ENCODE measurements at regions not wholly inside any gene's neighbourhood (a gene's known extent, or its start where the extent isn't known, plus 50 kb on each side); places are given as distances from the start of the nearest gene placed in this dataset.

DNA sequence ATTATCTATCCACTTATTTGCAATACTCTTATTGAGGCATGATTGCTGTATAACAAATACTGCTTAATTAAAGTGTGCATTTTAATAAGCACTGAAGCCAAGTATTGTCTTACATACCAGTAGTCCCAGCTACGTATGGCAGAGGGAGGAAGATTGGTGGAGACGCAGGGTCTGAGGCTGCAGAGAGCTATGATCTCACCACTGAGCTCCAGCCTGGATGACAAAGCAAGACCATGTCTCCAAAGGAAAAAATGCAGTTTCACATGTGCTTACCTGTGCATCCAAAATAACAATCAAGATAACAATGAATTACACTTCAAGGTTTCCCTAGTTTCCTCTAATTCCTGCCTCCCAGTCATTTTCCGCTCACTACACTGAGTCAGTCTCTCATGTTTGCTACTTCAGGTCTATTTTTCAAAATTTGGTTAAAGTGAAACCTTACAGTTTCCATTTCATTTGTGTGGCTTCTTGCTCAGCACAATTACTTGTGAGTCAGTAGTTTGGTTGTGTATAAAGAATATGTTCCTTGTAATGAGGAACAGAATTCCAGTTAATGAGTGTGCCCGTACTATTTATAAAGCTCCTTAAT, 1250.1 kb downstream of the TMEM121 start:
- Histone ChIP-seq H4K91ac (replicated peaks; ENCODE audit: insufficient read length, low read length) (no peak overlapping the region), H3K56ac (replicated peaks; ENCODE audit: insufficient read length, low read depth, low read length) (no peak overlapping the region), H3K18ac (ENCODE audit: extremely low read depth, low read length) (no peak overlapping the region), H4K20me1 (replicated peaks in 1 of 2; ENCODE audit: control insufficient read depth in 1 of 2, insufficient read depth in 2 of 2, low read length in 2 of 2) (no peaks in the 10 kb centered on the region), H3K4me3 (ENCODE audit: extremely low read depth in 1 of 4, insufficient read depth in 2 of 4, low read depth in 3 of 4, low read length in 4 of 4) (no peak overlapping the region), H3K23ac (ENCODE audit: insufficient read length) (no peak overlapping the region), H3K4ac (replicated peaks; ENCODE audit: insufficient read length, low read depth, low read length) (no peak overlapping the region), H2BK20ac (ENCODE audit: low read length) (no peak overlapping the region), H3K4me1 (replicated peaks in 1 of 4; ENCODE audit: control insufficient read depth in 3 of 4, insufficient read depth in 4 of 4, low read length in 3 of 4) (no peaks in the 10 kb centered on the region), H2AFZ (ENCODE audit: low read length) (no peak overlapping the region), H3K79me2 (ENCODE audit: control insufficient read depth in 1 of 2, insufficient read depth in 2 of 2, low read length in 2 of 2) (no peaks in the 10 kb centered on the region), H3K23me2 (ENCODE audit: low read depth, low read length) (no peaks in the 10 kb centered on the region), H4K5ac (ENCODE audit: insufficient read length, low read depth, low read length) (no peak overlapping the region), H3K27me3 (replicated peaks in 1 of 4; ENCODE audit: control insufficient read depth in 3 of 4, extremely low read depth in 1 of 4, insufficient read depth in 3 of 4, low read length in 3 of 4) (no peaks in the 10 kb centered on the region), H3K79me1 (ENCODE audit: low read depth, low read length) (no peaks in the 10 kb centered on the region), H2AK5ac (ENCODE audit: low read depth, low read length) (no peak overlapping the region), H2BK120ac (replicated peaks; ENCODE audit: low read depth, low read length) (no peak overlapping the region), H3K4me2 (ENCODE audit: insufficient read depth in 1 of 2, low read depth in 2 of 2, low read length in 2 of 2) (no peak overlapping the region), H4K8ac (ENCODE audit: extremely low read depth, insufficient read depth, low read length) (no peak overlapping the region), H3K9me3 (ENCODE audit: insufficient read depth in 2 of 2, low read depth in 1 of 2, low read length in 1 of 2) (peaks cover 28 to 58% of the 10 kb centered on the region in 2 experiments), H3K9ac (replicated peaks in 1 of 4; ENCODE audit: extremely low read depth in 1 of 4, low read depth in 3 of 4, low read length in 3 of 4) (no peak overlapping the region), H2BK5ac (ENCODE audit: low read depth, low read length) (no peak overlapping the region), H3K14ac (ENCODE audit: insufficient read length) (no peak overlapping the region), H2BK12ac (ENCODE audit: low read depth, low read length) (no peak overlapping the region), H3K36me3 (ENCODE audit: control insufficient read depth in 2 of 4, insufficient read depth in 4 of 4, low read length in 3 of 4) (no peaks in the 10 kb centered on the region), H2BK15ac (ENCODE audit: low read length) (no peak overlapping the region), H3K27ac (ENCODE audit: low read depth, low read length) (no peak overlapping the region)
- 51% methylated on average over 4 of the region's 4 CpGs; no CpG with 5 or more reads in 1 of the 2 experiments for WGBS, 2 experiments (ENCODE audit: extremely low coverage in 1 of 2, insufficient coverage in 1 of 2, insufficient read length in 1 of 2, insufficient replicate concordance in 2 of 2, low coverage in 1 of 2, low lambda C conversion rate in 2 of 2, missing lambda C conversion rate in 1 of 2)
- FAIRE-seq (no peak), DNase-seq (ENCODE audit: low read depth in 1 of 2, low spot score in 2 of 2) (no peak)
- ChIA-PET CTCF (ENCODE audit: partially characterized antibody) (interaction anchor here (0.9 to 1.0 kb wide), 2 partner anchors 14 to 54 kb away, joined by 3 to 4 read pairs; no protein-coding TSS in a partner anchor), POLR2A (ENCODE audit: partially characterized antibody) (no interaction called here)
- TF ChIP-seq RAD21 (IDR thresholded peaks at IDR 0.05 in 1 of 2, conservative IDR thresholded peaks at IDR 0.05 in 1 of 2; ENCODE audit: low read depth in 2 of 2, low read length in 2 of 2), result no peak
- TF ChIP-seq EZH2 (IDR thresholded peaks at IDR 0.05; ENCODE audit: low read depth, low read length, severe bottlenecking), result no peak
- TF ChIP-seq, protein P1, sequence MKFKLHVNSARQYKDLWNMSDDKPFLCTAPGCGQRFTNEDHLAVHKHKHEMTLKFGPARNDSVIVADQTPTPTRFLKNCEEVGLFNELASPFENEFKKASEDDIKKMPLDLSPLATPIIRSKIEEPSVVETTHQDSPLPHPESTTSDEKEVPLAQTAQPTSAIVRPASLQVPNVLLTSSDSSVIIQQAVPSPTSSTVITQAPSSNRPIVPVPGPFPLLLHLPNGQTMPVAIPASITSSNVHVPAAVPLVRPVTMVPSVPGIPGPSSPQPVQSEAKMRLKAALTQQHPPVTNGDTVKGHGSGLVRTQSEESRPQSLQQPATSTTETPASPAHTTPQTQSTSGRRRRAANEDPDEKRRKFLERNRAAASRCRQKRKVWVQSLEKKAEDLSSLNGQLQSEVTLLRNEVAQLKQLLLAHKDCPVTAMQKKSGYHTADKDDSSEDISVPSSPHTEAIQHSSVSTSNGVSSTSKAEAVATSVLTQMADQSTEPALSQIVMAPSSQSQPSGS (IDR thresholded peaks at IDR 0.05; ENCODE audit: low read length), result no peak
- no peak for TF ChIP-seq KDM1A (IDR thresholded peaks at IDR 0.05; ENCODE audit: borderline replicate concordance, low read length)
- no peak for TF ChIP-seq BACH1 (IDR thresholded peaks at IDR 0.05; ENCODE audit: low read length)
- TF ChIP-seq KDM5A (IDR thresholded peaks at IDR 0.05; ENCODE audit: low read length), result no peak
- TF ChIP-seq NANOG (IDR thresholded peaks at IDR 0.05; ENCODE audit: insufficient read depth, low read depth, low read length, poor library complexity, severe bottlenecking), result no peak
- no peak for TF ChIP-seq PHF8 (conservative IDR thresholded peaks at IDR 0.05; ENCODE audit: low read depth, low read length)
- TF ChIP-seq TAF1 (IDR thresholded peaks at IDR 0.05; ENCODE audit: low read depth, low read length), result no peak
- no peak for TF ChIP-seq CHD1 (IDR thresholded peaks at IDR 0.05; ENCODE audit: low read depth, low read length)
- no peak for TF ChIP-seq TAF7 (optimal IDR thresholded peaks at IDR 0.05; ENCODE audit: borderline replicate concordance, low read depth, low read length)
- TF ChIP-seq CTBP2 (IDR thresholded peaks at IDR 0.05; ENCODE audit: borderline replicate concordance, insufficient read depth, insufficient read length, low read length), result no peak

All from H1 (cell line).